ENCODE measurements at regions not wholly inside any gene's neighbourhood (a gene's known extent, or its start where the extent isn't known, plus 50 kb on each side); places are given as distances from the start of the nearest gene placed in this dataset.

- ATAC-seq (no peak), DNase-seq (no peak)
- Histone ChIP-seq H3K27me3 (no peaks in the 10 kb centered on the region), H3K27ac (no peak overlapping the region), H3K9me3 (no peaks in the 10 kb centered on the region), H3K4me1 (peaks cover 0 to 9% (median 0%) of the 10 kb centered on the region in 12 donors), H3K36me3 (no peaks in the 10 kb centered on the region), H3K4me3 (no peak overlapping the region)
- intact Hi-C loops (cut with DNase I), result no loop called here
- WGBS, 4 donors, result 71 to 80% (median 75%) methylated on average over 3 of the region's 3 CpGs
- TF ChIP-seq CTCF (IDR thresholded peaks at IDR 0.05) (no peak), POLR2A (IDR thresholded peaks at IDR 0.05) (no peak)
Observed at GRCh38 chr1:87598429-87598828, 269.7 kb downstream of the LMO4 start.

- intact Hi-C loops (cut with DNase I), result no loop called here
- H3K4me3 ChIP-seq, result no peak overlapping the region
- no peak overlapping the region for H3K27ac ChIP-seq
- DNase-seq (no peak), ATAC-seq (no peak)
- H3K9me3 ChIP-seq, result no peaks in the 10 kb centered on the region
- no peaks in the 10 kb centered on the region for H3K27me3 ChIP-seq
- 77 to 83% (median 83%) methylated on average over 2 of the region's 2 CpGs for WGBS, 4 donors
- no peaks in the 10 kb centered on the region for H3K36me3 ChIP-seq
- peaks cover 0 to 8% (median 0%) of the 10 kb centered on the region in 12 donors for H3K4me1 ChIP-seq
- TF ChIP-seq POLR2A (IDR thresholded peaks at IDR 0.05) (no peak), CTCF (IDR thresholded peaks at IDR 0.05) (no peak)
Observed at GRCh38 chr1:87599569-87599968, 270.9 kb downstream of the LMO4 start.

GRCh38 chr1:87600055-87600850 lies 271.6 kb downstream of the LMO4 start:
- Histone ChIP-seq H3K9me3 (peaks cover 0 to 4% (median 0%) of the 10 kb centered on the region in 12 donors), H3K4me3 (no peak overlapping the region), H3K27ac (no peak overlapping the region), H3K4me1 (peaks cover 0 to under 1% (median 0%) of the 10 kb centered on the region in 12 donors), H3K27me3 (no peaks in the 10 kb centered on the region), H3K36me3 (no peaks in the 10 kb centered on the region)
- WGBS, 4 donors, result 75 to 83% (median 76%) methylated on average over 6 of the region's 6 CpGs
- TF ChIP-seq POLR2A (IDR thresholded peaks at IDR 0.05) (no peak), CTCF (IDR thresholded peaks at IDR 0.05) (no peak)
- intact Hi-C loops (cut with DNase I), result no loop called here
- no peak for ATAC-seq
- no peak for DNase-seq

- WGBS, 4 donors, result 48 to 68% (median 58%) methylated on average over 1 of the region's 1 CpG
- DNase-seq, result no peak
- peaks cover 0 to 10% (median 0%) of the 10 kb centered on the region in 12 donors for H3K9me3 ChIP-seq
- no peak for ATAC-seq
- no peaks in the 10 kb centered on the region for H3K36me3 ChIP-seq
- no peaks in the 10 kb centered on the region for H3K4me1 ChIP-seq
- H3K27ac ChIP-seq, result no peak overlapping the region
- TF ChIP-seq POLR2A (IDR thresholded peaks at IDR 0.05), result no peak
- no peak for TF ChIP-seq CTCF (IDR thresholded peaks at IDR 0.05)
- H3K27me3 ChIP-seq, result no peaks in the 10 kb centered on the region
- H3K4me3 ChIP-seq, result no peak overlapping the region
- intact Hi-C loops (cut with DNase I), result no loop called here
Observed at GRCh38 chr1:87600854-87601253, 272.2 kb downstream of the LMO4 start.
